ENCODE measurements at regions not wholly inside any gene's neighbourhood (a gene's known extent, or its start where the extent isn't known, plus 50 kb on each side); places are given as distances from the start of the nearest gene placed in this dataset.

DNA sequence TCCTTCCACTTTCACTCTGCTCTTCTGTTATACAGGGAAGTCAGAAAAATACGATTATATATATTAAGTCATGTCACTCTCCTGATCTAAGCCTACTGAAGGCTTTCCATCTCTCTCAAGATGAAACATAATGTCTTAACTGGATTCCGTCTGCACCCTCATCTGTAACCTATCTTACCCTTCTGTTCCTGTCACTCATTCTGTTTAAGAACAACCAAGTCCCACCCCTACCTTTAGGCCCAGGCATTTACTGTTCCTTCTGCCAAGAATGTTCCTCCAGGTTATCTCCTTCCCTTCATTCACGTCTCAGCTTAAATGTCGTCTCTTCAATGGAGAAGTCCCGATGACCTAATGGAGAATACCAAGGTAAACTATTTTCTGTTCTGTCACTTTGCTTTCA, 1802.4 kb downstream of the MRPL39 start:
- Histone ChIP-seq H3K4me3 (no peak overlapping the region), H3K36me3 (no peaks in the 10 kb centered on the region), H3K27me3 (ENCODE audit: low read depth) (no peaks in the 10 kb centered on the region), H3K27ac (replicated peaks) (no peak overlapping the region), H3K9me3 (replicated peaks) (peaks cover 8% of the 10 kb centered on the region), H3K4me1 (no peaks in the 10 kb centered on the region)
- TF ChIP-seq, protein P1, sequence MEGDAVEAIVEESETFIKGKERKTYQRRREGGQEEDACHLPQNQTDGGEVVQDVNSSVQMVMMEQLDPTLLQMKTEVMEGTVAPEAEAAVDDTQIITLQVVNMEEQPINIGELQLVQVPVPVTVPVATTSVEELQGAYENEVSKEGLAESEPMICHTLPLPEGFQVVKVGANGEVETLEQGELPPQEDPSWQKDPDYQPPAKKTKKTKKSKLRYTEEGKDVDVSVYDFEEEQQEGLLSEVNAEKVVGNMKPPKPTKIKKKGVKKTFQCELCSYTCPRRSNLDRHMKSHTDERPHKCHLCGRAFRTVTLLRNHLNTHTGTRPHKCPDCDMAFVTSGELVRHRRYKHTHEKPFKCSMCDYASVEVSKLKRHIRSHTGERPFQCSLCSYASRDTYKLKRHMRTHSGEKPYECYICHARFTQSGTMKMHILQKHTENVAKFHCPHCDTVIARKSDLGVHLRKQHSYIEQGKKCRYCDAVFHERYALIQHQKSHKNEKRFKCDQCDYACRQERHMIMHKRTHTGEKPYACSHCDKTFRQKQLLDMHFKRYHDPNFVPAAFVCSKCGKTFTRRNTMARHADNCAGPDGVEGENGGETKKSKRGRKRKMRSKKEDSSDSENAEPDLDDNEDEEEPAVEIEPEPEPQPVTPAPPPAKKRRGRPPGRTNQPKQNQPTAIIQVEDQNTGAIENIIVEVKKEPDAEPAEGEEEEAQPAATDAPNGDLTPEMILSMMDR (IDR thresholded peaks at IDR 0.05; ENCODE audit: borderline replicate concordance) = no peak
- no peak for DNase-seq
- intact Hi-C loops (cut with micrococcal nuclease) = no loop called here

DNA sequence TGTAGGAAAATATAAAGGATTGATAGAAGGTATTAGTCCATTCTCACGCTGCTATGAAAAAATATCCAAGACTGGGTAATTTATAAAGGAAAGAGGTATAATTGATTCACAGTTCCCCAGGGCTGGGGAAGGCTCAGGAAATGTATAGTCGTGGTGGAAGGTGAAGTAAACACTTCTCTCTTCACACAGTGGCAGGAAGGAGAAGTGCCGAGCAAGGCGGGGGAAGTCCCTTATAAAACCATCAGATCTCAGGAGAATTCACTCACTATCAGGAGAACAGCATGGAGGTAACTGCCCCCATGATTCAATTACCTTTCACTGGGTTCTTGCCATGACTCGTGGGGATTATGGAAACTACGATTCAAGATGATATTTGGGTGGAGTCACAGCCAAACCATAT, 1806.0 kb downstream of the MRPL39 start:
- H3K9me3 ChIP-seq (replicated peaks) = no peaks in the 10 kb centered on the region
- no peak overlapping the region for H3K27ac ChIP-seq (replicated peaks)
- no peaks in the 10 kb centered on the region for H3K4me1 ChIP-seq
- H3K27me3 ChIP-seq (ENCODE audit: low read depth) = no peaks in the 10 kb centered on the region
- no peaks in the 10 kb centered on the region for H3K36me3 ChIP-seq
- TF ChIP-seq, protein P1 (IDR thresholded peaks at IDR 0.05; ENCODE audit: borderline replicate concordance) = no peak
- H3K4me3 ChIP-seq = no peak overlapping the region
- no peak for DNase-seq
- intact Hi-C loops (cut with micrococcal nuclease) = no loop called here

DNA sequence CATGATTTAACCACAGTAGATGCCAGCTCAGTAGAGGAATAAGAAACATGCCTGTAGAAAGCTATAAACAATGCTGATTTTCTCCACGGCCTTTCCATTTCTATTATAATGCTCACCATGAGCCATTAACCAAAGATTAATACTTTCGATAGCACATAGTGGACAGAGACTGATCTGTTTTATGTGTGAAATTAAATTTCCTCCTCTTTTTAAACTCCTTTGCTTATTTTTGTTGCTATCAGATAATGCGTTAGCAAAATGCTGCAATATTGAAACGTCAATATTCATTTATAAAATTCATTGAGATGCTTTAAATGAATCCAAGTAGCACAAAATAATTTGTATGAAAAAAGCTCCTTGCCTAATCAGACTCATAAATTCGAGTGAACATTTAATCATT, 1807.9 kb downstream of the MRPL39 start:
- Histone ChIP-seq H3K27ac (replicated peaks) (no peak overlapping the region), H3K27me3 (ENCODE audit: low read depth) (no peaks in the 10 kb centered on the region), H3K36me3 (no peaks in the 10 kb centered on the region), H3K4me3 (no peak overlapping the region), H3K4me1 (no peaks in the 10 kb centered on the region), H3K9me3 (replicated peaks) (no peaks in the 10 kb centered on the region)
- intact Hi-C loops (cut with micrococcal nuclease) = no loop called here
- TF ChIP-seq, protein P1 (IDR thresholded peaks at IDR 0.05; ENCODE audit: borderline replicate concordance) = no peak
- no peak for DNase-seq

GRCh38 chr21:23792300-23792699, 1815.0 kb downstream of the MRPL39 start:
- no peaks in the 10 kb centered on the region for H3K4me1 ChIP-seq
- no peaks in the 10 kb centered on the region for H3K9me3 ChIP-seq (replicated peaks)
- no peaks in the 10 kb centered on the region for H3K27me3 ChIP-seq (ENCODE audit: low read depth)
- no peak for DNase-seq
- H3K27ac ChIP-seq (replicated peaks) = no peak overlapping the region
- intact Hi-C loops (cut with micrococcal nuclease) = no loop called here
- no peaks in the 10 kb centered on the region for H3K36me3 ChIP-seq
- no peak overlapping the region for H3K4me3 ChIP-seq
- TF ChIP-seq, protein P1 (IDR thresholded peaks at IDR 0.05; ENCODE audit: borderline replicate concordance) = no peak

GRCh38 chr21:23789864-23790263, 1817.4 kb downstream of the MRPL39 start:
- Histone ChIP-seq H3K27me3 (ENCODE audit: low read depth) (no peaks in the 10 kb centered on the region), H3K36me3 (no peaks in the 10 kb centered on the region), H3K4me3 (no peak overlapping the region), H3K4me1 (no peaks in the 10 kb centered on the region), H3K9me3 (replicated peaks) (no peaks in the 10 kb centered on the region), H3K27ac (replicated peaks) (no peak overlapping the region)
- TF ChIP-seq, protein P1 (IDR thresholded peaks at IDR 0.05; ENCODE audit: borderline replicate concordance) = no peak
- DNase-seq = no peak
- intact Hi-C loops (cut with micrococcal nuclease) = no loop called here

DNA sequence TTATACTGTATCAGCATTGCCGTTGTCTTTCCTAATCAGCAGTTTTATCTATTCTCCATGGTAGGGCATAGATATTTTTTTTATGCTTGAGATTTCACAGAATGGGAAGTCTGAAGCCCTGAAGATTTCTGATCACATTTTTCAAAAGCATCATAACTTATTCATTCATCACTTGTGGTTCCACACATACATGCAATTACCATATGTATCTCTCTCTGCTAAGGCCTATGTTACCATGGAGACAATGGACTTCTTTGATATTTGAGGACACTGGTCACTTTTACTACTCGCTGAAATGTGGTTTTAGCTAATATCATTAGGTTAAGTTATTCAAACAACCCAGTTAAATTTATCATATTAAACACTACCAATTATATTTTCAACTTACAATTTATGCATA, 1827.0 kb downstream of the MRPL39 start:
- Histone ChIP-seq H3K27ac (replicated peaks) (no peak overlapping the region), H3K4me3 (no peak overlapping the region), H3K9me3 (replicated peaks) (no peaks in the 10 kb centered on the region), H3K36me3 (no peaks in the 10 kb centered on the region), H3K27me3 (ENCODE audit: low read depth) (no peaks in the 10 kb centered on the region), H3K4me1 (no peaks in the 10 kb centered on the region)
- DNase-seq = no peak
- TF ChIP-seq, protein P1 (IDR thresholded peaks at IDR 0.05; ENCODE audit: borderline replicate concordance) = no peak
- intact Hi-C loops (cut with micrococcal nuclease) = no loop called here

Measured in left ventricle myocardium inferior (tissue), 1 donor.